HL-60 (cell line): ENCODE measurements at regions not wholly inside any gene's neighbourhood (a gene's known extent, or its start where the extent isn't known, plus 50 kb on each side); places are given as distances from the start of the nearest gene placed in this dataset.

Experiments used
- DNase-seq, 2 experiments: peaks; one replicate each; pipeline ENCODE4 v3.0.0-alpha.2; 2010 to 2020; ENCODE audit warnings: low read depth in 1 of 2, low spot score in 1 of 2
- H3K27ac ChIP-seq: fragments of 250-450 bp; sonication (Bioruptor Pico); replicated peaks from 2 replicates; pipeline ENCODE4 v1.5.1; 2020; ENCODE audit warnings: mild to moderate bottlenecking, moderate library complexity
- H3K27me3 ChIP-seq: fragments of 250-450 bp; sonication (Bioruptor Pico); 2 replicates; pipeline ENCODE4 v1.5.1; 2021; ENCODE audit warnings: mild to moderate bottlenecking, moderate library complexity; ENCODE audit not compliant: insufficient read depth, poor library complexity, severe bottlenecking
- H3K4me3 ChIP-seq: replicated peaks from 2 replicates; pipeline ENCODE4 v1.5.1; 2011; ENCODE audit warnings: mild to moderate bottlenecking, control low read depth, low read length; ENCODE audit not compliant: insufficient read depth
- CTCF ChIP-seq: IDR thresholded peaks from one replicate; pipeline ENCODE4 v1.5.1; 2011; ENCODE audit warnings: low read length, control low read depth, inconsistent platforms; ENCODE audit not compliant: insufficient read depth
- GABPA ChIP-seq: IDR thresholded peaks from 2 replicates; pipeline ENCODE4 v1.6.1; 2012; ENCODE audit warnings: low read depth
- POLR2AphosphoS5 ChIP-seq: IDR thresholded peaks from 2 replicates; pipeline ENCODE4 v1.6.1; 2012; ENCODE audit warnings: low read depth
- REST ChIP-seq: IDR thresholded peaks from 2 replicates; pipeline ENCODE4 v1.6.1; 2012; ENCODE audit warnings: low read depth; ENCODE audit not compliant: insufficient replicate concordance
- SPI1 ChIP-seq: IDR thresholded peaks from 2 replicates; pipeline ENCODE4 v1.6.1; 2012; ENCODE audit warnings: low read depth, mild to moderate bottlenecking, borderline replicate concordance

GRCh38 chr4:151953312-151953711 is 192.5 kb upstream of the GATB start:
- H3K27ac ChIP-seq, result no peak overlapping the region
- DNase-seq, result no peak
- H3K27me3 ChIP-seq, result no peaks in the 10 kb centered on the region
- no peak for TF ChIP-seq POLR2AphosphoS5
- TF ChIP-seq CTCF, result no peak
- no peak for TF ChIP-seq REST
- no peak for TF ChIP-seq SPI1
- TF ChIP-seq GABPA, result no peak
- H3K4me3 ChIP-seq, result no peak overlapping the region

GRCh38 chr4:151952711-151953254 is 192.0 kb upstream of the GATB start:
- no peaks in the 10 kb centered on the region for H3K27me3 ChIP-seq
- no peak overlapping the region for H3K27ac ChIP-seq
- no peak for DNase-seq
- H3K4me3 ChIP-seq, result no peak overlapping the region
- TF ChIP-seq CTCF (no peak), REST (no peak), SPI1 (no peak), GABPA (no peak), POLR2AphosphoS5 (no peak)

DNA sequence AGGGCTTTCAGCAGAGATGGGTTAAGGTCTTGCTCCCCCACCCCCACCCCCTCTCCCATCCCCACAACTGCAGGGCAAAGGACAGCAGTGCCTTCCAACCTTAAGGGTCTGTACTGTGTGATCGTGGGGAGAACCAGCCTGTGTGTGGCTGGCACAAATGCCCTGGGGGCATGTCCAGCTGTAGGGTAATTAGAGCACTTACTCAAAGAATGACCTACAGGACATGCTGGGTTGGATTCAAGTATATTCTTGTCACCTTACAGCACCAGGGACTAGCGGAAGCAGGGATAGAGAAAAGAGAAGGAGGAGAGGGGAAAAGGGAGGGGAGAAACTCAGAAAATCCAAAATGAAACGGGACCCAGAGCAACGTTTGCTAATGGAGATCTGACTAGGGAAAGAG is 191.3 kb upstream of the GATB start:
- no peak for DNase-seq
- TF ChIP-seq CTCF (no peak), SPI1 (no peak), REST (no peak), GABPA (no peak), POLR2AphosphoS5 (no peak)
- no peak overlapping the region for H3K4me3 ChIP-seq
- no peak overlapping the region for H3K27ac ChIP-seq
- H3K27me3 ChIP-seq, result no peaks in the 10 kb centered on the region
